Transverse colon (tissue), 4 donors: ENCODE measurements at regions not wholly inside any gene's neighbourhood (a gene's known extent, or its start where the extent isn't known, plus 50 kb on each side); places are given as distances from the start of the nearest gene placed in this dataset.
"Not testable (repeated sequence)": the region's sequence is repeated elsewhere in the genome, so short reads cannot be mapped to it uniquely, and the experiment has no call there.

ENCODE experiments used
- DNase-seq: peaks from one replicate; pipeline ENCODE4 v3.0.0-alpha.2; 2019
- H3K27ac ChIP-seq, 4 donors: fragments of 200-600 bp; sonication (generic); 2 replicates each; pipeline ENCODE4 v1.5.1; 2016 to 2018; ENCODE audit warnings: inconsistent platforms in 4 of 4
- H3K27me3 ChIP-seq: fragments of 200-600 bp; sonication (generic); 2 replicates; pipeline ENCODE4 v1.5.1; 2017; ENCODE audit warnings: inconsistent platforms
- H3K36me3 ChIP-seq, 4 donors: fragments of 200-600 bp; sonication (generic); 2 replicates each; pipeline ENCODE4 v1.5.1; 2017 to 2019; ENCODE audit warnings: inconsistent platforms in 4 of 4
- H3K4me1 ChIP-seq, 4 donors: fragments of 200-600 bp; sonication (generic); 2 replicates each; pipeline ENCODE4 v1.5.1; 2017 to 2020; ENCODE audit warnings: inconsistent platforms in 4 of 4
- H3K4me3 ChIP-seq, 4 donors: fragments of 200-600 bp; sonication (generic); 1 replicate in 1 of 4; 2 replicates in 3 of 4; pipeline versions ENCODE4 v1.5.1 to v1.6.1; 2017 to 2019; ENCODE audit warnings: inconsistent platforms in 4 of 4
- H3K9me3 ChIP-seq, 2 donors: fragments of 200-600 bp; sonication (generic); 2 replicates each; pipeline ENCODE4 v1.5.1; 2017 to 2019; ENCODE audit warnings: inconsistent platforms in 2 of 2
- EP300 ChIP-seq: sonication (generic); formaldehyde crosslinking; IDR thresholded peaks from one replicate; pipeline ENCODE4 v1.6.1; 2017; ENCODE audit warnings: antibody characterized with exemption, low read depth
- POLR2A ChIP-seq: fragments of 450-650 bp; IDR thresholded peaks from one replicate; pipeline ENCODE4 v1.6.1; 2016; ENCODE audit warnings: antibody characterized with exemption, mild to moderate bottlenecking, moderate library complexity
- POLR2AphosphoS5 ChIP-seq, 3 donors: sonication (generic); formaldehyde crosslinking; IDR thresholded peaks; one replicate each; pipeline ENCODE4 v1.6.1; 2016; ENCODE audit warnings: antibody characterized with exemption in 3 of 3
- WGBS, 2 donors: methylation state at CpG; one replicate each; pipeline ENCODE4 v1.1.5; 2018; ENCODE audit warnings: low coverage in 1 of 2; 5-methylcytosine and 5-hydroxymethylcytosine counted together
- in situ Hi-C, 4 donors: fragments of 200-750 bp; cut with MboI; loops; one replicate each; pipeline versions ENCODE4 v1.15.0 to v1.15.1; 2017; ENCODE audit warnings: low sequenced_read_pairs in 3 of 4, low pct_ligation_motif_present in 1 of 4, low pct_unique_long_range_greater_than_20kb in 1 of 4
- intact Hi-C: fragments of 100-400 bp; cut with DNase I; formaldehyde crosslinking; loops from one replicate; pipeline ENCODE4 v1.15.1; 2023; ENCODE audit warnings: low total_unique reads
- TF ChIP-seq, protein P1 (sequence below), 5 experiments: fragments of 200-600 bp in 3 of 5; fragments of 450-650 bp in 2 of 5; sonication (generic) in 3 of 5; IDR thresholded peaks; 1 replicate in 2 of 5; 2 replicates in 3 of 5; pipeline ENCODE4 v1.5.1; 2016 to 2017; ENCODE audit warnings: antibody characterized with exemption in 5 of 5, inconsistent platforms in 3 of 5, mild to moderate bottlenecking in 2 of 5, moderate library complexity in 1 of 5

DNA sequence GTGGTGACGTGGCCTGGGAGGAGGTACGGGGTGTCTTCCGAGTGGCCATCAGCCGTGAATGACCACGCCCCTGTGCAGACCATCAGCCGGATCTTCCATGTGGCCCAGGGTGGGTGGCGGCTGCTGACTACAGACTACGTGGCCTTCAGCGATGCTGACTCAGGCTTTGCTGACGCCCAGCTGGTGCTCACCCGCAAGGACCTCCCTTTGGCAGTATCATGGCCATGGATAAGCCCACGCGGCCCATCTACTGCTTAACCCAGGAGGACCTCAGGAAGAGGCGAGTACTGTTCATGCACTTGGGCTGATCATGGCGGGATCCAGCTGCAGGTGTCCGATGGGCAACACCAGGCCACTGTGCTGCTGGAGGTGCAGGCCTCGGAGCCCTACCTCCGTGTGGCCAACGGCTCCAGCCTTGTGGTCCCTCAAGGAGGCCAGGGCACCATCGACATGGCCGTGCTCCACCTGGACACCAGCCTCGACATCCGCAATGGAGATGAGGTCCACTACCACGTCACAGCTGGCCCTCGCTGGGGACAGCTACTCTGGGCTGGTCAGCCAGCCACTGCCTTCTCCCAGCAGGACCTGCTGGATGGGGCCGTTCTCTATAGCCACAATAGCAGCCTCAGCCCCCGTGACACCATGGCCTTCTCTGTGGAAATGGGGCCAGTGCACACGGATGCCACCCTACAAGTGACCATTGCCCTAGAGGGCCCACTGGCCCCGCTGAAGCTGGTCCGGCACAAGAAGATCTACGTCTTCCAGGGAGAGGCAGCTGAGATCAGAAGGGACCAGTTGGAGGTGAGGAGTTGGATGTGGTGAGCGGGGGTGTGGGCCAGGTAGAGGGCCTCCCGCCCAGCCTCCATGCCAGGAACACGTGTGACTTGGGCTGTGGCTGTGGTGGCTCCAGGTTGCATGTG, 178.4 kb downstream of the TBC1D2B start:
- Histone ChIP-seq H3K4me3 (no peak overlapping the region), H3K27ac (no peak overlapping the region), H3K27me3 (peaks cover 11% of the 10 kb centered on the region), H3K9me3 (no peaks in the 10 kb centered on the region), H3K36me3 (no peaks in the 10 kb centered on the region), H3K4me1 (no peaks in the 10 kb centered on the region)
- TF ChIP-seq, protein P1, sequence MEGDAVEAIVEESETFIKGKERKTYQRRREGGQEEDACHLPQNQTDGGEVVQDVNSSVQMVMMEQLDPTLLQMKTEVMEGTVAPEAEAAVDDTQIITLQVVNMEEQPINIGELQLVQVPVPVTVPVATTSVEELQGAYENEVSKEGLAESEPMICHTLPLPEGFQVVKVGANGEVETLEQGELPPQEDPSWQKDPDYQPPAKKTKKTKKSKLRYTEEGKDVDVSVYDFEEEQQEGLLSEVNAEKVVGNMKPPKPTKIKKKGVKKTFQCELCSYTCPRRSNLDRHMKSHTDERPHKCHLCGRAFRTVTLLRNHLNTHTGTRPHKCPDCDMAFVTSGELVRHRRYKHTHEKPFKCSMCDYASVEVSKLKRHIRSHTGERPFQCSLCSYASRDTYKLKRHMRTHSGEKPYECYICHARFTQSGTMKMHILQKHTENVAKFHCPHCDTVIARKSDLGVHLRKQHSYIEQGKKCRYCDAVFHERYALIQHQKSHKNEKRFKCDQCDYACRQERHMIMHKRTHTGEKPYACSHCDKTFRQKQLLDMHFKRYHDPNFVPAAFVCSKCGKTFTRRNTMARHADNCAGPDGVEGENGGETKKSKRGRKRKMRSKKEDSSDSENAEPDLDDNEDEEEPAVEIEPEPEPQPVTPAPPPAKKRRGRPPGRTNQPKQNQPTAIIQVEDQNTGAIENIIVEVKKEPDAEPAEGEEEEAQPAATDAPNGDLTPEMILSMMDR (IDR thresholded peaks at IDR 0.05), result no peak
- TF ChIP-seq POLR2A (no peak), POLR2AphosphoS5 (IDR thresholded peaks at IDR 0.05) (no peak), EP300 (no peak)
- in situ Hi-C loops, result no loop called here
- WGBS, 2 donors, result 89% methylated on average over 31 of the region's 34 CpGs; no CpG with 5 or more reads in 1 of the 2 donors
- intact Hi-C loops, result no loop called here
- DNase-seq, result no peak

DNA sequence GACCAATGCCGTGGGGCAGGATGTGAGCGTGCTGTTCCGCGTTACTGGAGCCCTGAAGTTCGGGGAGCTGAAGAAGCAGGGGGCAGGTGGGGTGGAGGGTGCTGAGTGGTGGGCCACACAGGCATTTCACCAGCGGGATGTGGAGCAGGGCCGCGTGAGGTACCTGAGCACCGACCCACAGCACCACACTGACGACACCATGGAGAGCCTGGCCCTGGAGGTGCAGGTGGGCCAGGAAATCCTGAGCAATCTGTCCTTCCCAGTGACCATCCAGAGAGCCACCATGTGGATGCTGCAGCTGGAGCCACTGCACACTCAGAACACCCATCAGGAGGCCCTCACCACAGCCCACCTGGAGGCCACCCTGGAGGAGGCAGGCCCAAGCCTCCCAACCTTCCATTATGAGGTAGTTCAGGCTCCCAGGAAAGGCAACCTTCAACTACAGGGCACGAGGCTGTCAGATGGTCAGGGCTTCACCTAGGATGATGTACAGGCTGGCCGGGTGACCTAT, 179.6 kb downstream of the TBC1D2B start:
- 92% methylated on average over 12 of the region's 12 CpGs; no CpG with 5 or more reads in 1 of the 2 donors for WGBS, 2 donors
- no peak for DNase-seq
- Histone ChIP-seq H3K27me3 (peaks cover 16% of the 10 kb centered on the region), H3K4me3 (no peak overlapping the region), H3K4me1 (no peaks in the 10 kb centered on the region), H3K36me3 (no peaks in the 10 kb centered on the region), H3K9me3 (no peaks in the 10 kb centered on the region), H3K27ac (no peak overlapping the region)
- in situ Hi-C loops, result no loop called here
- TF ChIP-seq EP300 (no peak), POLR2AphosphoS5 (IDR thresholded peaks at IDR 0.05) (no peak), POLR2A (no peak)
- TF ChIP-seq, protein P1 (IDR thresholded peaks at IDR 0.05), result no peak
- intact Hi-C loops, result no loop called here

DNA sequence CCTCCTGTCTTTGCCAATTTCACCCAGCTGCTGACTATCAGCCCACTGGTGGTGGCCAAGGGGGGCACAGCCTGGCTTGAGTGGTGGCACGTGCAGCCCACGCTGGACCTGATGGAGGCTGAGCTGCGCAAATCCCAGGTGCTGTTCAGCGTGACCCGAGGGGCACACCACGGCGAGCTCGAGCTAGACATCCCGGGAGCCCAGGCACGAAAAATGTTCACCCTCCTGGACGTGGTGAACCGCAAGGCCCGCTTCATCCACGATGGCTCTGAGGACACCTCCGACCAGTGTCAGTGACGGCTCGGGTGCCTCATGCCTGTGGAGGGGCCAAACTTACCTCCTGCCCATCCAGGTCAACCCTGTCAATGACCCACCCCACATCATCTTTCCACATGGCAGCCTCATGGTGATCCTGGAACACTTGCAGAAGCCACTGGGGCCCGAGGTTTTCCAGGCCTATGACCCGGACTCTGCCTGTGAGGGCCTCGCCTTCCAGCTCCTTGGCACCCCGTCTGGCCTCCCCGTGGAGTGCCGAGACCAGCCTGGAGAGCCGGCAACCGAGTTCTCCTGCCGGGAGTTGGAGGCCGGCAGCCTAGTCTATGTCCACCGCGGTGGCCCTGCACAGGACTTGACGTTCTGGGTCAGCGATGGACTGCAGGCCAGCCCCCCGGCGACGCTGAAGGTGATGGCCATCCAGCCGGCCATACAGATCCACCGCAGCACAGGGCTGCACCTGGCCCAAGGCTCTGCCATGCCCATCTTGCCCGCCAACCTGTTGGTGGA, 180.2 kb downstream of the TBC1D2B start:
- H3K36me3 ChIP-seq, H3K4me3 ChIP-seq, H3K9me3 ChIP-seq, DNase-seq, H3K4me1 ChIP-seq, H3K27ac ChIP-seq, in situ Hi-C loops, intact Hi-C loops: not testable (repeated sequence)
- H3K27me3 ChIP-seq, result peaks cover 16% of the 10 kb centered on the region
- 89% methylated on average over 23 of the region's 37 CpGs; no CpG with 5 or more reads in 1 of the 2 donors for WGBS, 2 donors

DNA sequence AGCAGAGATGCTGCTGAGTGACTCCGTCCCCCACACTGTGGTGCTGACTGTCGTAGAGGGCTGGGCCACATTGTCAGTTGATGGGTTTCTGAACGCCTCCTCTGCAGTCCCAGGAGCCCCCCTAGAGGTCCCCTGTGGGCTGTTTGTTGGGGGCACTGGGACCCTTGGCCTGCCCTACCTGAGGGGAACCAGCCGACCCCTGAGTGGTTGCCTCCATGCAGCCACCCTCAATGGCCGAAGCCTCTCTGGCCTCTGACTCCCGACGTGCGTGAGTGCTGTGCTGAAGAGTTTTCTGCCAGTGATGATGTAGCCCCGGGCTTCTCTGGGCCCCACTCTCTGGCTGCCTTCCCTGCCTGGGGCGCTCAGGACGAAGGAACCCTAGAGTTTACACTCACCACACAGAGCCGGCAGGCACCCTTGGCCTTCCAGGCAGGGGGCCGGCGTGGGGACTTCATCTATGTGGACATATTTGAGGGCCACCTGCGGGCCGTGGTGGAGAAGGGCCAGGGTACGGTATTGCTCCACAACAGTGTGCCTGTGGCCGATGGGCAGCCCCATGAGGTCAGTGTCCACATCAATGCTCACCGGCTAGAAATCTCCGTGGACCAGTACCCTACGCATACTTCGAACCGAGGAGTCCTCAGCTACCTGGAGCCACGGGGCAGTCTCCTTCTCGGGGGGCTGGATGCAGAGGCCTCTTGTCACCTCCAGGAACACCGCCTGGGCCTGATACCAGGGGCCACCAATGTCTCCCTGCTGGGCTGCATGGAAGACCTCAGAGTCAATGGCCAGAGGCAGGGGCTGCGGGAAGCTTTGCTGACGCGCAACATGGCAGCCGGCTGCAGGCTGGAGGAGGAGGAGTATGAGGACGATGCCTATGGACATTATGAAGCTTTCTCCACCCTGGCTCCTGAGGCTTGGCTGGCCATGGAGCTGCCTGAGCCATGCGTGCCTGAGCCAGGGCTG, 181.1 kb downstream of the TBC1D2B start:
- H3K36me3 ChIP-seq, H3K4me3 ChIP-seq, intact Hi-C loops, H3K27ac ChIP-seq, DNase-seq, H3K4me1 ChIP-seq, H3K9me3 ChIP-seq, in situ Hi-C loops: not testable (repeated sequence)
- WGBS, 2 donors, result 81% methylated on average over 22 of the region's 32 CpGs; no CpG with 5 or more reads in 1 of the 2 donors
- peaks cover 16% of the 10 kb centered on the region for H3K27me3 ChIP-seq
